GM23248 (cell line): ENCODE measurements at regions not wholly inside any gene's neighbourhood (a gene's known extent, or its start where the extent isn't known, plus 50 kb on each side); places are given as distances from the start of the nearest gene placed in this dataset.

Experiments
- DNase-seq: peaks from one replicate; pipeline ENCODE4 v3.0.0-alpha.2; 2015
- H2AFZ ChIP-seq: fragments of 200-600 bp; sonication (generic); 2 replicates; pipeline ENCODE4 v1.6.1; 2016; ENCODE audit warnings: antibody characterized with exemption
- H3F3A ChIP-seq: fragments of 200-600 bp; sonication (generic); 2 replicates; pipeline ENCODE4 v1.6.1; 2016; ENCODE audit warnings: mild to moderate bottlenecking, antibody characterized with exemption, mixed run types; ENCODE audit not compliant: insufficient read depth
- H3K27ac ChIP-seq: fragments of 200-600 bp; sonication (generic); 2 replicates; pipeline ENCODE4 v1.5.1; 2016; ENCODE audit warnings: mild to moderate bottlenecking
- H3K27me3 ChIP-seq: fragments of 200-600 bp; sonication (generic); replicated peaks from 2 replicates; pipeline ENCODE4 v1.6.1; 2016; ENCODE audit warnings: mild to moderate bottlenecking; ENCODE audit not compliant: insufficient read depth
- H3K36me3 ChIP-seq: fragments of 200-600 bp; sonication (generic); 2 replicates; pipeline ENCODE4 v1.6.1; 2016; ENCODE audit warnings: low read depth, mild to moderate bottlenecking
- H3K4me1 ChIP-seq: fragments of 200-600 bp; sonication (generic); 2 replicates; pipeline ENCODE4 v1.6.1; 2016; ENCODE audit warnings: mild to moderate bottlenecking; ENCODE audit not compliant: insufficient read depth
- H3K4me2 ChIP-seq: fragments of 200-600 bp; sonication (generic); one replicate; pipeline ENCODE4 v1.6.1; 2016; ENCODE audit warnings: mild to moderate bottlenecking; ENCODE audit not compliant: unreplicated experiment
- H3K4me3 ChIP-seq: fragments of 200-600 bp; sonication (generic); 2 replicates; pipeline ENCODE4 v1.5.1; 2016; ENCODE audit warnings: mild to moderate bottlenecking
- H3K79me2 ChIP-seq: fragments of 200-600 bp; sonication (generic); 2 replicates; pipeline ENCODE4 v1.6.1; 2016; ENCODE audit warnings: mild to moderate bottlenecking; ENCODE audit not compliant: insufficient read depth
- H3K9ac ChIP-seq: fragments of 200-600 bp; sonication (generic); 2 replicates; pipeline ENCODE4 v1.6.1; 2016; ENCODE audit warnings: mild to moderate bottlenecking
- H3K9me2 ChIP-seq: fragments of 200-600 bp; sonication (generic); 2 replicates; pipeline ENCODE4 v1.6.1; 2016; ENCODE audit warnings: mixed run types, mild to moderate bottlenecking, moderate library complexity; ENCODE audit not compliant: insufficient read depth
- H3K9me3 ChIP-seq: fragments of 200-600 bp; sonication (generic); one replicate; pipeline ENCODE4 v1.6.1; 2017; ENCODE audit warnings: low read depth
- H4K20me1 ChIP-seq: fragments of 200-600 bp; sonication (generic); 2 replicates; pipeline ENCODE4 v1.6.0; 2016; ENCODE audit not compliant: insufficient read depth
- EZH2 ChIP-seq: fragments of 200-600 bp; sonication (generic); IDR thresholded peaks from 2 replicates; pipeline ENCODE4 v1.6.1; 2018; ENCODE audit warnings: antibody characterized with exemption, mild to moderate bottlenecking; ENCODE audit not compliant: insufficient read depth, poor library complexity, severe bottlenecking
- EZH2phosphoT487 ChIP-seq: fragments of 200-600 bp; sonication (generic); IDR thresholded peaks from 2 replicates; pipeline ENCODE4 v1.6.1; 2018; ENCODE audit warnings: antibody characterized with exemption, moderate library complexity, mild to moderate bottlenecking, low read depth; ENCODE audit not compliant: insufficient read depth
- WGBS, 2 experiments: methylation state at CpG; one replicate each; pipeline ENCODE4 v1.1.6; 2015 to 2017; ENCODE audit warnings: low lambda C conversion rate in 2 of 2, low coverage in 1 of 2; ENCODE audit errors: missing lambda C conversion rate in 2 of 2; 5-methylcytosine and 5-hydroxymethylcytosine counted together
- in situ Hi-C: fragments of 300-500 bp; cut with MboI; formaldehyde crosslinking; loops from 2 replicates; pipeline ENCODE4 v1.15.0; 2020

DNA sequence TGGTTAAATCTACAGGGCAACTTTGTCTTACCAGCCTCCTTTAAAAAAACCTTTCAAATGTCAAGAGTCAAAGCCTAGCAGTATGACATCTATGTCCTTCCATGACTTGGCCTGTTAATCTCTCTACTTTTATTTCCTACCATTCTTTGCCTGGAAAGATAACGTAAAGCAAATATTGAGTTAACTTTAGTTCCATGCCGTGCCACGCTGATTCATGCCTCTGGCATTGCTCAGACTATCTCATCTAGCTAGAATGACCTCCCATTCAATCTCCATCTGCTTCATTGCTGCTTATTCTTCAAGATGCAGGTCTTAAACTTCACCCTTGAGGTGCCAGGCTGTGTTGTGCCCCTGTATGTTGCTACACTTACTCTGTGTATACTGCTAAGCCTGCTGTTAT is 729.8 kb downstream of the EFNA5 start:
- Histone ChIP-seq H3K27ac (no peak overlapping the region), H3K4me2 (no peak overlapping the region), H3K9ac (no peak overlapping the region), H3F3A (no peaks in the 10 kb centered on the region), H2AFZ (no peak overlapping the region), H3K27me3 (no peaks in the 10 kb centered on the region), H4K20me1 (no peaks in the 10 kb centered on the region), H3K9me2 (no peaks in the 10 kb centered on the region), H3K36me3 (no peaks in the 10 kb centered on the region), H3K79me2 (no peaks in the 10 kb centered on the region), H3K9me3 (no peaks in the 10 kb centered on the region), H3K4me3 (no peak overlapping the region), H3K4me1 (no peaks in the 10 kb centered on the region)
- WGBS, 2 experiments, result 30 to 33% methylated on average over 3 of the region's 3 CpGs
- in situ Hi-C loops, result no loop called here
- no peak for TF ChIP-seq EZH2
- no peak for TF ChIP-seq EZH2phosphoT487
- no peak for DNase-seq

DNA sequence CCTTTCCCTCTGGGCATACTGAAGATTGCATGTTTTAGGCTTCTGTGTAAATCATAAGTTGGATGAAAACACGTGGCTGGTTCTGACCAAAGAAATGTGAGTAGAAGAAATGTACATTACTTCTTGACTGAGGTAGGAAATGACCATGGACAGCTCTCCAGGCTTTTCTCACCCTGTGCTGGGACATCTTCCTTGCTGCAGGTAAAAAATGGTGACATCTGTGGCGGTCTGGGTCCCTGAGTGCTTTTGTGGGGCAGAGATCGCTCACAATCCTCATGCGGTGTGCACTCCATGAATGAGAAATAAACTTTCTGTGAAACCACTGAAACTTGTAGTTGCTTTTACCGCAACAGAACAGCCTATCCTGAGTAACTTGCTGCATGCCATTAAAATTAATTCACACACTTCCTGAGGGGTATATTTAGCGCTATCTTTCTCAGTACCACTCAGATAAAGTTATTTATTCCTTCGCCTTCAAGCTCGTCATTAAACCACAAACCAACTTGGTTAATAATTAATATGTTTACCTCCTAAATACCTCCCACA is 730.4 kb downstream of the EFNA5 start:
- Histone ChIP-seq H3K9me2 (no peaks in the 10 kb centered on the region), H3K9me3 (no peaks in the 10 kb centered on the region), H3K4me3 (no peak overlapping the region), H3K36me3 (no peaks in the 10 kb centered on the region), H3K27ac (no peak overlapping the region), H3K4me1 (no peaks in the 10 kb centered on the region), H3K79me2 (no peaks in the 10 kb centered on the region), H3K27me3 (no peaks in the 10 kb centered on the region), H3F3A (no peaks in the 10 kb centered on the region), H3K4me2 (no peak overlapping the region), H3K9ac (no peak overlapping the region), H2AFZ (no peak overlapping the region), H4K20me1 (no peaks in the 10 kb centered on the region)
- WGBS, 2 experiments, result 70 to 73% methylated on average over 8 of the region's 8 CpGs
- TF ChIP-seq EZH2 (no peak), EZH2phosphoT487 (no peak)
- no peak for DNase-seq
- in situ Hi-C loops, result no loop called here

GRCh38 chr5:106923409-106923808 is 747.3 kb downstream of the EFNA5 start:
- no peak overlapping the region for H3K4me3 ChIP-seq
- H3K79me2 ChIP-seq, result no peaks in the 10 kb centered on the region
- H4K20me1 ChIP-seq, result no peaks in the 10 kb centered on the region
- H3K9me2 ChIP-seq, result no peaks in the 10 kb centered on the region
- in situ Hi-C loops, result no loop called here
- no peak overlapping the region for H3K9ac ChIP-seq
- DNase-seq, result no peak
- WGBS, 2 experiments, result 44 to 56% methylated on average over 1 of the region's 1 CpG
- H3K4me1 ChIP-seq, result no peaks in the 10 kb centered on the region
- H3K4me2 ChIP-seq, result no peak overlapping the region
- H3K27ac ChIP-seq, result no peak overlapping the region
- no peak overlapping the region for H2AFZ ChIP-seq
- no peaks in the 10 kb centered on the region for H3K36me3 ChIP-seq
- H3K27me3 ChIP-seq, result no peaks in the 10 kb centered on the region
- no peaks in the 10 kb centered on the region for H3F3A ChIP-seq
- H3K9me3 ChIP-seq, result no peaks in the 10 kb centered on the region
- TF ChIP-seq EZH2 (no peak), EZH2phosphoT487 (no peak)

- H3K4me2 ChIP-seq, result no peak overlapping the region
- no peaks in the 10 kb centered on the region for H3K79me2 ChIP-seq
- H3F3A ChIP-seq, result no peaks in the 10 kb centered on the region
- no peaks in the 10 kb centered on the region for H3K27me3 ChIP-seq
- in situ Hi-C loops, result no loop called here
- H3K4me3 ChIP-seq, result no peak overlapping the region
- no peaks in the 10 kb centered on the region for H3K9me3 ChIP-seq
- WGBS, 2 experiments, result 40 to 45% methylated on average over 5 of the region's 5 CpGs
- no peak overlapping the region for H2AFZ ChIP-seq
- no peaks in the 10 kb centered on the region for H3K36me3 ChIP-seq
- DNase-seq, result no peak
- no peaks in the 10 kb centered on the region for H3K4me1 ChIP-seq
- no peak overlapping the region for H3K27ac ChIP-seq
- no peaks in the 10 kb centered on the region for H3K9me2 ChIP-seq
- H4K20me1 ChIP-seq, result no peaks in the 10 kb centered on the region
- no peak overlapping the region for H3K9ac ChIP-seq
- no peak for TF ChIP-seq EZH2
- TF ChIP-seq EZH2phosphoT487, result no peak
Measured at GRCh38 chr5:106921567-106921966, 749.2 kb downstream of the EFNA5 start.

DNA sequence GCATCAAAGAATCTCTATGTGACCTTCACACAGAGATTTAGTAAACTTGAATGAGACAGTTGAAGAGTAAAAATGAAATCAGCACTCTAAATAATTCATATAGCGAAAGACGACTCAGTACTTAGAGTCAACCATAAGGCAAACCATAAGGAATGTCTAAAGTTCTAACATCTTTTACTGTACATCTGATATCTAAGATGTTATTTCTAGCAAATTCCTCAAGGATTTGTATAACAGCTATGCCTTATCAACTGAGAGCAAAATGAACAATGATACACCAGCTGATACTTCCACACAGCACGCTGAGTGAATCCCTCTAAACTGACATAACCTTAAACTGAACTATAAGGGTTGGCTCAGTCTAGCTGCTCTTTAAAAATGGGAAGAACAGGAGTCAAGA is 760.3 kb downstream of the EFNA5 start:
- Histone ChIP-seq H3K27me3 (no peaks in the 10 kb centered on the region), H3F3A (no peaks in the 10 kb centered on the region), H3K9me2 (no peaks in the 10 kb centered on the region), H3K27ac (no peak overlapping the region), H4K20me1 (no peaks in the 10 kb centered on the region), H3K9ac (no peak overlapping the region), H3K4me1 (no peaks in the 10 kb centered on the region), H3K36me3 (no peaks in the 10 kb centered on the region), H2AFZ (no peak overlapping the region), H3K79me2 (no peaks in the 10 kb centered on the region), H3K4me3 (no peak overlapping the region), H3K9me3 (no peaks in the 10 kb centered on the region), H3K4me2 (no peak overlapping the region)
- 49 to 64% methylated on average over 3 of the region's 3 CpGs for WGBS, 2 experiments
- TF ChIP-seq EZH2, result no peak
- TF ChIP-seq EZH2phosphoT487, result no peak
- in situ Hi-C loops, result no loop called here
- DNase-seq, result no peak
